ENCODE measurements at regions not wholly inside any gene's neighbourhood (a gene's known extent, or its start where the extent isn't known, plus 50 kb on each side); places are given as distances from the start of the nearest gene placed in this dataset.
"Not testable (repeated sequence)": the region's sequence is repeated elsewhere in the genome, so short reads cannot be mapped to it uniquely, and the experiment has no call there.

GRCh38 chr4:53959343-53960120, 104.9 kb downstream of the CHIC2 start:
- in situ Hi-C loops (cut with MboI; ENCODE audit: low sequenced_read_pairs): no loop called here
- Histone ChIP-seq H3K9me3 (no peaks in the 10 kb centered on the region), H3K27me3 (ENCODE audit: low read depth) (no peaks in the 10 kb centered on the region), H3K36me3 (replicated peaks) (no peaks in the 10 kb centered on the region), H3K4me3 (no peak overlapping the region), H3K4me1 (peaks cover 4% of the 10 kb centered on the region)
- DNase-seq (ENCODE audit: low spot score in 2 of 2): no peak

DNA sequence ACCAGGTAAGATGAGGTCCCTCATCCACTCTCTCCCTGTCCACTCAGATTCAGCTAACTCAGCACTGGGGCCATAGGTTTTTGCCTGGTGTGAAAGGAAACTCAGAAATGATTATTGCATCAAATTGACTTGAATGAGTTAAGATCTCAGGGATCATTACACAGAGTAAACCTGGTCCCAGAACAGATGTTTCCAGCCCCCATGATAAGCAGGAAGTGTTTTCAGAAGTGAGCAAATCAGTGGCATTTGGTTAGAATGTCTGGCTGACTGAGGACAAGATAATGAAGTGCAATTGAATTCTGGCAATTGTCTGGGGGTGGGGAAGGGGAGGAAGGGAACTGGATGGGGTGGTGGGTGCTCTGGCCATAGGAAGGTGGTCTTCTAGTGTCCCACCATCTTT, 108.0 kb downstream of the CHIC2 start:
- Histone ChIP-seq H3K4me3 (no peak overlapping the region), H3K4me1 (no peaks in the 10 kb centered on the region; the same call in 1 of the 2 replicates), H3K27me3 (ENCODE audit: low read depth) (no peaks in the 10 kb centered on the region), H3K9me3 (no peaks in the 10 kb centered on the region), H3K36me3 (replicated peaks) (no peaks in the 10 kb centered on the region)
- no peak for DNase-seq (ENCODE audit: low spot score in 2 of 2)
- in situ Hi-C loops (cut with MboI; ENCODE audit: low sequenced_read_pairs): no loop called here

DNA sequence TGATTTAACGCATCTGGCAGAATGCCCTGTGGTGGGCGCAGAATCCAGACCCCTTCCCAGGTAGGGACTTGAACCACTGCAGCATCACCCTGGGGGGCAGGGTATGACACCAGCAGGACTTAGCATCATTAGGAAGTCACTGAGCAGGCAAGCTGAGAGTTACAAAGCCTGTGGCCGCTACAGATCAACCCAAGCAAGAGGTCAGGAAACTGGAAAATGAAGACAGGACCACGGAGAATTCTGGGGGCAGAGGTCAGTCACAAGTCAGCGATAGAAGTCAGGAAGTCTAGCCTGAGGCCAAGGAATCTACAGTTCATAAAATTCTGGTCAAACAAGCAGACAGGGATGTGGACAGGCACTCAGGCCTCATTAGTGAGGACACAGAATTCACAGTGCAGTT, 108.4 kb downstream of the CHIC2 start:
- no peak for DNase-seq (ENCODE audit: low spot score in 2 of 2)
- Histone ChIP-seq H3K9me3 (no peaks in the 10 kb centered on the region), H3K4me3 (no peak overlapping the region), H3K36me3 (replicated peaks) (no peaks in the 10 kb centered on the region), H3K4me1 (no peaks in the 10 kb centered on the region; the same call in 1 of the 2 replicates), H3K27me3 (ENCODE audit: low read depth) (no peaks in the 10 kb centered on the region)
- in situ Hi-C loops (cut with MboI; ENCODE audit: low sequenced_read_pairs): no loop called here

GRCh38 chr4:53951414-53951813, 113.0 kb downstream of the CHIC2 start:
- H3K4me1 ChIP-seq: no peaks in the 10 kb centered on the region
- in situ Hi-C loops (cut with MboI; ENCODE audit: low sequenced_read_pairs): no loop called here
- no peak overlapping the region for H3K4me3 ChIP-seq
- no peaks in the 10 kb centered on the region for H3K36me3 ChIP-seq (replicated peaks)
- no peak for DNase-seq (ENCODE audit: low spot score in 2 of 2)
- peaks cover 4% of the 10 kb centered on the region for H3K27me3 ChIP-seq (ENCODE audit: low read depth)
- H3K9me3 ChIP-seq: no peaks in the 10 kb centered on the region

DNA sequence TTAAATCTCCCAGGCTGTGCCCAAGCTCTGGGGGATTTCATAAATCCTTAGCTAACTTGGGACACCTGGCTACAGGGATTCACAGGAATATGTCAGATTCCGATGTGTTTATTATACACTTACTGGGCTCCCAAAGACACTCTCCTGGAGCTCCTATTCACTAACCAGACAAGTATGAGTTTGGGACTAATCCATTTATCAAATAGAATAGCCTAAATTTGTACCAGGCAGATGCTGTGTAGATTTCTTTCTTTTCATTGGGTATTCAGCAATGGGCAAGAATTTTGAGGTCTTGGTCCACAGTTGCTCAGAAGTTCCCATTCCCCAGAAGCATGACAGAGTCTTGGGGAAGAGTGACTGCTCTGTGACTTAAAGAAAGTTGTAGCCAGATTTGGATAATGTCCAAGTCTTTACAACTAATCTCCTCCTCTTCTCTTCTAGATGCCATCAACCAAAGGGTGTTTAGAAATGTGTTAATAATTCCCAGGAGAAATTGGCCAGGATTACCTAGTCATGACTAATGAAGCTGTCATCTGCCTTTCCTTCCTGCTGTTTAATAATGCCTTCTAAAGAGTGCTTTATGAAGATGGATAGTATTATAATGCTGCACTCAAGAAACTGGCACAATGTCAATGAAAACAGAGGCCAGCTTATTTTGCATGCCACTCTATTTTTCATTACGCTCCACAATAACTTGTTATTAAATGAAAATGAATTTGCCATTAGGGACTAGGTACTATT, 120.9 kb downstream of the CHIC2 start:
- Histone ChIP-seq H3K36me3 (replicated peaks) (no peaks in the 10 kb centered on the region), H3K4me1 (peaks cover 5% of the 10 kb centered on the region), H3K9me3 (peaks cover 6% of the 10 kb centered on the region; the same call in 1 of the 2 replicates), H3K27me3 (ENCODE audit: low read depth) (peaks cover 1% of the 10 kb centered on the region; the same call in 1 of the 2 replicates), H3K4me3 (no peak overlapping the region)
- peak in 1 of 2 experiments; percentile 79 for DNase-seq (ENCODE audit: low spot score in 2 of 2)
- in situ Hi-C loops (cut with MboI; ENCODE audit: low sequenced_read_pairs): no loop called here

- Histone ChIP-seq H3K9me3 (peaks cover 6% of the 10 kb centered on the region; the same call in 1 of the 2 replicates), H3K36me3 (replicated peaks) (no peaks in the 10 kb centered on the region), H3K4me3 (no peak overlapping the region), H3K4me1 (peaks cover 5% of the 10 kb centered on the region), H3K27me3 (ENCODE audit: low read depth) (no peaks in the 10 kb centered on the region; the same call in 1 of the 2 replicates)
- in situ Hi-C loops (cut with MboI; ENCODE audit: low sequenced_read_pairs): no loop called here
- DNase-seq (ENCODE audit: low spot score in 2 of 2): no peak
Observed at GRCh38 chr4:53942712-53943111, 121.7 kb downstream of the CHIC2 start.

DNA sequence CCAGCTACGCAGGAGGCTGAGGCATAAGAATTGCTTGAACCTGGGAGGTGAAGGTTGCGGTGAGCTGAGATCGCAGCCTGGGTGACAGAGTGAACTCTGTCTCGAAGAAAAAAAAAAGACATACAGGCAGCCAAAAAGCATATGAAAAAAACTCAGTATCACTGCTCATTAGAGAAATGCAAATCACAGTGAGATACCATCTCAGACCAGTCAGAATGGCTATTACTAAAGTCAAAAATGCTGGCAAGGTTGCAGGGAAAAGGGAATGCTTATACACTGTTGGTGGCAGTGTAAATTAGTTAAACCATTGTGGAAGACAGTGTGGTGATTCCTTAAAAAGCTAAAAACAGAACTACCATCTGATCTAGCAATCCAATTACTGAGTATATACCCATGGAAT, 123.1 kb downstream of the CHIC2 start:
- H3K4me1 ChIP-seq: peaks cover 5% of the 10 kb centered on the region
- in situ Hi-C loops (cut with MboI; ENCODE audit: low sequenced_read_pairs): no loop called here

DNA sequence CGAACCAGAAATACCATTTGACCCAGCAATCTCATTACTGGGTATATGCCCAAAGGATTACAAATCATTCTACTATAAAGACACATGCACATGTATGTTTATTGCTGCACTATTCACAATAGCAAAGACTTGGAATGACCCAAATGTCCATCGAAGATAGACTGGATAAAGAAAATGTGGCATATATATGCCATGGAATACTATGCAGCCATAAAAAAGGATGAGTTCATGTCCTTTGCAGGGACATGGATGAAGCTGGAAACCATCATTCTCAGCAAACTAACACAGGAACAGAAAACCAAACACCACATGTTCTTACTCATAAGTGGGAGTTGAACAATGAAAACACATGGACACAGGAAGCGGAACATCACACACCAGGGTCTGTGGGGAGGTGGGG, 124.5 kb downstream of the CHIC2 start:
- in situ Hi-C loops (cut with MboI; ENCODE audit: low sequenced_read_pairs); H3K27me3 ChIP-seq (ENCODE audit: low read depth); H3K36me3 ChIP-seq (replicated peaks); H3K4me3 ChIP-seq; DNase-seq (ENCODE audit: low spot score in 2 of 2); H3K9me3 ChIP-seq; H3K4me1 ChIP-seq: not testable (repeated sequence)

More for the DNA sequence above, 123.1 kb downstream of the CHIC2 start:
- no peak for DNase-seq (ENCODE audit: low spot score in 2 of 2)
- Histone ChIP-seq H3K4me3 (no peak overlapping the region), H3K27me3 (ENCODE audit: low read depth) (no peaks in the 10 kb centered on the region; the same call in 1 of the 2 replicates), H3K36me3 (replicated peaks) (no peaks in the 10 kb centered on the region), H3K9me3 (peaks cover 6% of the 10 kb centered on the region; the same call in 1 of the 2 replicates)

- no peak for DNase-seq (ENCODE audit: low spot score in 2 of 2)
- in situ Hi-C loops (cut with MboI; ENCODE audit: low sequenced_read_pairs): no loop called here
- Histone ChIP-seq H3K4me3 (no peak overlapping the region), H3K4me1 (no peaks in the 10 kb centered on the region), H3K36me3 (replicated peaks) (no peaks in the 10 kb centered on the region), H3K27me3 (ENCODE audit: low read depth) (no peaks in the 10 kb centered on the region; the same call in 1 of the 2 replicates), H3K9me3 (peaks cover 9% of the 10 kb centered on the region)
Observed at GRCh38 chr4:53937918-53938317, 126.5 kb downstream of the CHIC2 start.

DNA sequence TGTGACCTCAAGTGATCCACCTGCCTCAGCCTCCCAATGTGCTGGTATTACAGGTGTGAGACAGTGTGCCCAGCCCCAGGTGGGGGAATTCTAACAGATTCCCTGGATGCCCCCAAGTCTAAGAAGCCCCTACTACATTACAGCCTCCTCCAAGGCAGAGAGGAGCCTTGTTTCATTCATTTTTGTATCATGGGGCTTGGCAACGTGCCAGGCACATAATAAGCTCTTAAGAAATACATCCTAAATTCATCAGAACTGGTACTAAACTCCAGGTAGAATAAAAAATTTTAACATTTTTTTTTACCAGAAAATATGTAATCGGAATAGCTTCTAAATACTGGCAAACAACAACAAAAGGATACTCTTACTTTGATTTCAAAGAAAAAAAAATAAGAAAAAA, 127.1 kb downstream of the CHIC2 start:
- Histone ChIP-seq H3K9me3 (peaks cover 9% of the 10 kb centered on the region), H3K36me3 (replicated peaks) (no peaks in the 10 kb centered on the region), H3K4me1 (peaks cover under 1% of the 10 kb centered on the region), H3K4me3 (no peak overlapping the region), H3K27me3 (ENCODE audit: low read depth) (no peaks in the 10 kb centered on the region; the same call in 1 of the 2 replicates)
- in situ Hi-C loops (cut with MboI; ENCODE audit: low sequenced_read_pairs): no loop called here
- DNase-seq (ENCODE audit: low spot score in 2 of 2): no peak

- no peak for DNase-seq (ENCODE audit: low spot score in 2 of 2)
- in situ Hi-C loops (cut with MboI; ENCODE audit: low sequenced_read_pairs): no loop called here
Observed at GRCh38 chr4:53935780-53936179, 128.6 kb downstream of the CHIC2 start.

GRCh38 chr4:53932796-53933610, 131.4 kb downstream of the CHIC2 start:
- DNase-seq (ENCODE audit: low spot score in 2 of 2): no peak
- Histone ChIP-seq H3K27me3 (ENCODE audit: low read depth) (no peaks in the 10 kb centered on the region), H3K9me3 (peaks cover 3% of the 10 kb centered on the region; the same call in 1 of the 2 replicates), H3K36me3 (replicated peaks) (no peaks in the 10 kb centered on the region), H3K4me1 (peaks cover 17% of the 10 kb centered on the region), H3K4me3 (no peak overlapping the region)
- in situ Hi-C loops (cut with MboI; ENCODE audit: low sequenced_read_pairs): no loop called here

More at GRCh38 chr4:53935780-53936179, 128.6 kb downstream of the CHIC2 start:
- Histone ChIP-seq H3K27me3 (ENCODE audit: low read depth) (no peaks in the 10 kb centered on the region), H3K4me1 (peaks cover 11% of the 10 kb centered on the region), H3K4me3 (no peak overlapping the region), H3K36me3 (replicated peaks) (no peaks in the 10 kb centered on the region), H3K9me3 (peaks cover 9% of the 10 kb centered on the region)

DNA sequence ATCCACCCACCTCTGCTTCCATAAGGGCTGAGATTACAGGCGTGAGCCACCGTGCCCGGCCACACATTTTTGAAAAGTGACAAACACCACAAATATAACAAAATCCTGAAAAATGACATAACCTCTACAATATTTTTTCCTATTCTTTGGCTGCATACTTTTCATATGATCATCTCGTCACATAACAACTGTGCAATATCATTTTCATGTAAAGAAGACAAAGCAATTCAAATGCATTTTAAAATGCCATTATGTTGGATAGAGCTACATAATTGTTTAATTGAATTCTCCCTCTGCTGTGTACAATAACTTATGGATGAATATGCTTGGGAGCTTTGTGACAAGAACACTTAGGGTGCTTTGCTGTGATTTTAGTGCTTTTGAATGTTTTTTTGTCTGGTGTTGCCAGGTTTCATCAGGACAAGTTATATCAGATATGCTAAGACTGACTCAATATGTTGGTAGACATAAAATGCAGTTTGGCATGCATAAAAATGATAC, 132.9 kb downstream of the CHIC2 start:
- no peaks in the 10 kb centered on the region for H3K27me3 ChIP-seq (ENCODE audit: low read depth)
- peak; percentile 42 to 76 for DNase-seq (ENCODE audit: low spot score in 2 of 2)
- H3K9me3 ChIP-seq: peaks cover 3% of the 10 kb centered on the region; the same call in 1 of the 2 replicates
- in situ Hi-C loops (cut with MboI; ENCODE audit: low sequenced_read_pairs): no loop called here
- H3K4me1 ChIP-seq: peaks cover 21% of the 10 kb centered on the region
- no peak overlapping the region for H3K4me3 ChIP-seq
- H3K36me3 ChIP-seq (replicated peaks): no peaks in the 10 kb centered on the region

All from HAP-1 (cell line).